Tibial nerve (tissue), 4 donors: ENCODE measurements at regions not wholly inside any gene's neighbourhood (a gene's known extent, or its start where the extent isn't known, plus 50 kb on each side); places are given as distances from the start of the nearest gene placed in this dataset.

ENCODE experiments used
- CTCF ChIP-seq, 5 experiments: fragments of 200-600 bp in 3 of 5; fragments of 450-650 bp in 2 of 5; sonication (generic) in 3 of 5; IDR thresholded peaks; one replicate each; pipeline ENCODE4 v1.5.1; 2016 to 2019; ENCODE audit warnings: antibody characterized with exemption in 5 of 5, mild to moderate bottlenecking in 3 of 5, moderate library complexity in 2 of 5
- EP300 ChIP-seq, 2 donors: sonication (generic); formaldehyde crosslinking; IDR thresholded peaks; one replicate each; pipeline ENCODE4 v1.6.1; 2017; ENCODE audit warnings: antibody characterized with exemption in 2 of 2, mild to moderate bottlenecking in 1 of 2
- POLR2A ChIP-seq, 2 donors: fragments of 450-650 bp; IDR thresholded peaks; one replicate each; pipeline ENCODE4 v1.6.1; 2017; ENCODE audit warnings: antibody characterized with exemption in 2 of 2, mild to moderate bottlenecking in 2 of 2, moderate library complexity in 2 of 2

- no peak for TF ChIP-seq CTCF (IDR thresholded peaks at IDR 0.05)
- TF ChIP-seq POLR2A (IDR thresholded peaks at IDR 0.05): no peak
- no peak for TF ChIP-seq EP300 (IDR thresholded peaks at IDR 0.05)
These were observed 458.1 kb upstream of the RASGRP1 start for GRCh38 chr15:39022532-39023305.
